H1 (cell line): ENCODE measurements at regions not wholly inside any gene's neighbourhood (a gene's known extent, or its start where the extent isn't known, plus 50 kb on each side); places are given as distances from the start of the nearest gene placed in this dataset.

Source experiments
- CTCF ChIA-PET: fragments of 300-600 bp; sonication (Branson Sonifier 250); formaldehyde crosslinking; loops from one replicate; lab custom pipeline; 2021; ENCODE audit not compliant: partially characterized antibody; lab: Charles Lee
- POLR2A ChIA-PET: fragments of 300-600 bp; sonication (Branson Sonifier 250); formaldehyde crosslinking; loops from one replicate; lab custom pipeline; 2021; ENCODE audit warnings: inconsistent platforms; ENCODE audit not compliant: partially characterized antibody; lab: Charles Lee
- DNase-seq, 2 experiments: peaks; one replicate each; pipeline versions ENCODE4 v3.0.0 to v3.0.0-alpha.2; 2010 to 2022; ENCODE audit warnings: low spot score in 2 of 2, low read depth in 1 of 2, mixed read lengths in 1 of 2
- FAIRE-seq: peaks from 2 replicates; lab custom pipeline; 2011; peaks lifted over from hg19 to GRCh38; lab: Jason Lieb, UNC
- H2AFZ ChIP-seq: 2 replicates; pipeline ENCODE4 v1.8.1; 2012; ENCODE audit warnings: low read length, inconsistent platforms
- H2AK5ac ChIP-seq: 2 replicates; pipeline ENCODE4 v1.6.1; 2013; ENCODE audit warnings: low read depth, low read length
- H2BK120ac ChIP-seq: replicated peaks from 2 replicates; pipeline ENCODE3; 2013; ENCODE audit warnings: low read depth, low read length, inconsistent platforms
- H2BK12ac ChIP-seq: 2 replicates; pipeline ENCODE4 v1.6.1; 2013; ENCODE audit warnings: low read depth, low read length
- H2BK15ac ChIP-seq: 2 replicates; pipeline ENCODE4 v1.6.1; 2013; ENCODE audit warnings: low read length
- H2BK20ac ChIP-seq: 2 replicates; pipeline ENCODE4 v1.6.1; 2013; ENCODE audit warnings: low read length
- H2BK5ac ChIP-seq: 2 replicates; pipeline ENCODE4 v1.6.1; 2013; ENCODE audit warnings: low read depth, low read length
- H3K14ac ChIP-seq: 2 replicates; pipeline ENCODE4 v1.6.1; 2013; ENCODE audit warnings: inconsistent platforms; ENCODE audit not compliant: insufficient read length
- H3K18ac ChIP-seq: 2 replicates; pipeline ENCODE4 v1.6.1; 2013; ENCODE audit warnings: low read length; ENCODE audit errors: extremely low read depth
- H3K23ac ChIP-seq: 2 replicates; pipeline ENCODE4 v1.6.1; 2013; ENCODE audit warnings: inconsistent platforms; ENCODE audit not compliant: insufficient read length
- H3K23me2 ChIP-seq: 2 replicates; pipeline ENCODE4 v1.6.1; 2013; ENCODE audit warnings: low read depth, low read length
- H3K27ac ChIP-seq: 2 replicates; pipeline ENCODE4 v1.6.1; 2011; ENCODE audit warnings: low read depth, low read length, inconsistent platforms
- H3K27me3 ChIP-seq, 4 experiments: replicated peaks in 1 of 4; 1 replicate in 1 of 4; 2 replicates in 3 of 4; pipeline versions ENCODE4 v1.6.1 to v1.8.1; 2011 to 2013; ENCODE audit warnings: low read length in 3 of 4, mild to moderate bottlenecking in 3 of 4, inconsistent platforms in 2 of 4, mixed read lengths in 2 of 4, moderate library complexity in 1 of 4; ENCODE audit not compliant: control insufficient read depth in 3 of 4, insufficient read depth in 3 of 4; ENCODE audit errors: extremely low read depth in 1 of 4
- H3K36me3 ChIP-seq, 4 experiments: 2 replicates each; pipeline versions ENCODE4 v1.6.1 to v1.8.1; 2011 to 2013; ENCODE audit warnings: mild to moderate bottlenecking in 4 of 4, low read length in 3 of 4, moderate library complexity in 2 of 4, control low read depth in 1 of 4, inconsistent platforms in 1 of 4; ENCODE audit not compliant: insufficient read depth in 4 of 4, control insufficient read depth in 2 of 4
- H3K4ac ChIP-seq: replicated peaks from 2 replicates; pipeline ENCODE3; 2013; ENCODE audit warnings: low read length, low read depth, mixed read lengths, inconsistent platforms; ENCODE audit not compliant: insufficient read length
- H3K4me1 ChIP-seq, 4 experiments: replicated peaks in 1 of 4; 1 replicate in 1 of 4; 2 replicates in 3 of 4; pipeline versions ENCODE4 v1.6.1 to v1.8.1; 2011 to 2013; ENCODE audit warnings: low read length in 3 of 4, inconsistent platforms in 2 of 4, mixed read lengths in 1 of 4; ENCODE audit not compliant: insufficient read depth in 4 of 4, control insufficient read depth in 3 of 4
- H3K4me2 ChIP-seq, 2 experiments: 2 replicates each; pipeline versions ENCODE4 v1.6.1 to v1.8.1; 2011 to 2013; ENCODE audit warnings: low read depth in 2 of 2, low read length in 2 of 2, control low read depth in 1 of 2, inconsistent platforms in 1 of 2, mild to moderate bottlenecking in 1 of 2; ENCODE audit not compliant: insufficient read depth in 1 of 2
- H3K4me3 ChIP-seq, 4 experiments: fragments of 200-600, 300-600 bp in 1 of 4; sonication (generic), shearing (Covaris generic), sonication (Bioruptor Twin) in 1 of 4; 2 replicates each; pipeline versions ENCODE4 v1.5.1 to v1.8.1; 2011 to 2016; ENCODE audit warnings: low read length in 4 of 4, low read depth in 3 of 4, control low read depth in 2 of 4, inconsistent platforms in 2 of 4, mild to moderate bottlenecking in 2 of 4, mixed read lengths in 1 of 4, moderate library complexity in 1 of 4; ENCODE audit not compliant: insufficient read depth in 2 of 4; ENCODE audit errors: extremely low read depth in 1 of 4
- H3K56ac ChIP-seq: replicated peaks from 2 replicates; pipeline ENCODE3; 2013; ENCODE audit warnings: low read depth, mild to moderate bottlenecking, mixed read lengths, low read length, inconsistent platforms; ENCODE audit not compliant: insufficient read length
- H3K79me1 ChIP-seq: 2 replicates; pipeline ENCODE4 v1.6.1; 2013; ENCODE audit warnings: low read depth, low read length, control low read depth
- H3K79me2 ChIP-seq, 2 experiments: 2 replicates each; pipeline versions ENCODE4 v1.6.1 to v1.8.1; 2012 to 2013; ENCODE audit warnings: low read length in 2 of 2, mild to moderate bottlenecking in 2 of 2, inconsistent platforms in 1 of 2; ENCODE audit not compliant: insufficient read depth in 2 of 2, control insufficient read depth in 1 of 2
- H3K9ac ChIP-seq, 4 experiments: replicated peaks in 1 of 4; 1 replicate in 1 of 4; 2 replicates in 3 of 4; pipeline versions ENCODE4 v1.6.1 to v1.8.1; 2011 to 2013; ENCODE audit warnings: low read depth in 3 of 4, low read length in 3 of 4, control low read depth in 2 of 4, mild to moderate bottlenecking in 2 of 4, moderate library complexity in 2 of 4, inconsistent platforms in 1 of 4; ENCODE audit errors: extremely low read depth in 1 of 4
- H3K9me3 ChIP-seq, 2 experiments: 2 replicates each; pipeline versions ENCODE4 v1.6.1 to v1.8.1; 2012 to 2013; ENCODE audit warnings: mild to moderate bottlenecking in 2 of 2, moderate library complexity in 2 of 2, control low read depth in 1 of 2, inconsistent platforms in 1 of 2, low read depth in 1 of 2, low read length in 1 of 2, mixed read lengths in 1 of 2; ENCODE audit not compliant: insufficient read depth in 2 of 2
- H4K20me1 ChIP-seq, 2 experiments: replicated peaks in 1 of 2; 2 replicates each; pipeline versions ENCODE3 to v1.8.1; 2011 to 2013; ENCODE audit warnings: inconsistent platforms in 2 of 2, low read length in 2 of 2, mild to moderate bottlenecking in 1 of 2; ENCODE audit not compliant: insufficient read depth in 2 of 2, control insufficient read depth in 1 of 2
- H4K5ac ChIP-seq: 2 replicates; pipeline ENCODE4 v1.6.1; 2013; ENCODE audit warnings: low read length, low read depth, mixed read lengths, inconsistent platforms; ENCODE audit not compliant: insufficient read length
- H4K8ac ChIP-seq: 2 replicates; pipeline ENCODE4 v1.8.0; 2013; ENCODE audit warnings: mild to moderate bottlenecking, moderate library complexity, low read length, inconsistent platforms; ENCODE audit not compliant: insufficient read depth; ENCODE audit errors: extremely low read depth
- H4K91ac ChIP-seq: replicated peaks from 2 replicates; pipeline ENCODE3; 2013; ENCODE audit warnings: low read length, mixed read lengths, inconsistent platforms; ENCODE audit not compliant: insufficient read length
- NRF1 ChIP-seq: IDR thresholded peaks from 2 replicates; pipeline ENCODE4 v1.6.1; 2011; ENCODE audit warnings: mild to moderate bottlenecking, low read depth, low read length, improper control_type of control experiment
- SAP30 ChIP-seq: fragments of 300-600 bp; sonication (generic); IDR thresholded peaks from 2 replicates; pipeline ENCODE4 v1.7.1; 2012; ENCODE audit warnings: low read length, moderate library complexity, mild to moderate bottlenecking, inconsistent platforms; ENCODE audit not compliant: insufficient read depth, insufficient replicate concordance
- WGBS, 2 experiments: shearing (Covaris generic) in 1 of 2; methylation state at CpG; one replicate each; pipeline versions ENCODE4 v1.1.6 to v1.1.7; 2013 to 2015; ENCODE audit warnings: low lambda C conversion rate in 2 of 2, mixed read lengths in 2 of 2, inconsistent platforms in 1 of 2, low coverage in 1 of 2, missing lambda C conversion rate in 1 of 2; ENCODE audit not compliant: insufficient replicate concordance in 2 of 2, insufficient coverage in 1 of 2, insufficient read length in 1 of 2; ENCODE audit errors: extremely low coverage in 1 of 2, missing lambda C conversion rate in 1 of 2; 5-methylcytosine and 5-hydroxymethylcytosine counted together

DNA sequence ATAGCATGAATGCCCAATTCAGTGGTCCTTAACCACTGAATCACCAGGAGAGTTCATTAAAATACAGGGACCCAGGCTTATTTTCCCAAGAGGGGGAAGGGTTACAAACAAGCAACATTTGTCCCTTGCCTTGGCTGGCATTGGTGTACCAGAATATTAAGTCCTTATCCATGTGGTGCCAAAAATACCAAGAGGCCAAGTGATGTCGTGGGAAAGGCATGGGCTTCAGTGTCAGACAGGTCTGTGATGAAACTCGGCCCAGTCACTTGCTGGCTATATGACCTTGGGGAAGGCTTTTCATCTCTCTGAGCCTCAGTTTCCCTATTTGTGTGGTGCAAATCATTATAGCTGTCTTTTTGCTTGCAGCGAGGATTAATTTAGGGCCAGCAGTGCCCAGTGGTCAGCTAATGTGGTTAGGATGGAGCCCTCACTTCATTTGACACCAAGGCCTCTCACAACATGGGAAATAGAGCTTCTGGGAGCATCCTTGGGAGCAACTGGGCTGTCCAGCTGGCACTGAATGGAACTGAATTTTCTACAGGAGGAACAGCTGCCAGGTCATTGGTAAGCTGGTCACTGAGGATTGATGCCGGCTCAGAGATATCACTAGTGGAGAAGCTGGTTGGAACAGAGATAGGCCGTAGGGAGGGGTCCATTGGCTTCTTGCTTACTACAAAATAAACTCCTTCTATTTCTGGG, 77.2 kb upstream of the PPP2R5A start:
- FAIRE-seq (no peak), DNase-seq (no peak)
- no peak overlapping the region for H3K27ac ChIP-seq
- H2BK5ac ChIP-seq: no peak overlapping the region
- H2AFZ ChIP-seq: no peak overlapping the region
- ChIA-PET CTCF (no interaction called here), POLR2A (no interaction called here)
- H3K9me3 ChIP-seq: no peaks in the 10 kb centered on the region
- no peak overlapping the region for H3K14ac ChIP-seq
- H3K36me3 ChIP-seq: no peaks in the 10 kb centered on the region
- no peak overlapping the region for H3K4me3 ChIP-seq
- H3K4me1 ChIP-seq: no peaks in the 10 kb centered on the region
- no peaks in the 10 kb centered on the region for H4K20me1 ChIP-seq
- H2AK5ac ChIP-seq: no peak overlapping the region
- H3K23me2 ChIP-seq: no peaks in the 10 kb centered on the region
- no peak overlapping the region for H3K23ac ChIP-seq
- H2BK120ac ChIP-seq: no peak overlapping the region
- H3K9ac ChIP-seq: no peak overlapping the region
- no peak overlapping the region for H2BK15ac ChIP-seq
- no peak overlapping the region for H3K4me2 ChIP-seq
- H4K8ac ChIP-seq: no peak overlapping the region
- WGBS, 2 experiments: 97% methylated on average over 5 of the region's 5 CpGs; no CpG with 5 or more reads in 1 of the 2 experiments
- H4K5ac ChIP-seq: no peak overlapping the region
- no peaks in the 10 kb centered on the region for H3K79me2 ChIP-seq
- H3K4ac ChIP-seq: no peak overlapping the region
- TF ChIP-seq NRF1 (no peak), SAP30 (no peak)
- no peaks in the 10 kb centered on the region for H3K27me3 ChIP-seq
- no peak overlapping the region for H2BK20ac ChIP-seq
- H3K18ac ChIP-seq: no peak overlapping the region
- H2BK12ac ChIP-seq: no peak overlapping the region
- no peak overlapping the region for H4K91ac ChIP-seq
- H3K56ac ChIP-seq: no peak overlapping the region
- H3K79me1 ChIP-seq: no peaks in the 10 kb centered on the region
